Neuronal stem cell (in vitro differentiated cells): ENCODE measurements at regions not wholly inside any gene's neighbourhood (a gene's known extent, or its start where the extent isn't known, plus 50 kb on each side); places are given as distances from the start of the nearest gene placed in this dataset.

Experiments used
- DNase-seq: peaks from one replicate; pipeline ENCODE4 v3.0.0-alpha.2; 2013; ENCODE audit warnings: low spot score
- H2AFZ ChIP-seq: one replicate; pipeline ENCODE4 v1.6.1; 2013; ENCODE audit warnings: mild to moderate bottlenecking, low read length, inconsistent platforms
- H2AK5ac ChIP-seq: 2 replicates; pipeline ENCODE4 v1.6.1; 2013; ENCODE audit warnings: low read depth, mild to moderate bottlenecking, inconsistent platforms, low read length, moderate library complexity, mixed read lengths
- H2BK120ac ChIP-seq: 2 replicates; pipeline ENCODE4 v1.6.1; 2013; ENCODE audit warnings: low read depth, mild to moderate bottlenecking, inconsistent platforms, low read length, moderate library complexity, mixed read lengths
- H2BK12ac ChIP-seq: one replicate; pipeline ENCODE4 v1.6.1; 2013; ENCODE audit warnings: low read length, inconsistent platforms
- H2BK15ac ChIP-seq: 2 replicates; pipeline ENCODE4 v1.6.1; 2013; ENCODE audit warnings: mild to moderate bottlenecking, low read length, inconsistent platforms, mixed read lengths
- H2BK5ac ChIP-seq: one replicate; pipeline ENCODE4 v1.6.1; 2013; ENCODE audit warnings: inconsistent platforms, mild to moderate bottlenecking, low read length, moderate library complexity
- H3K14ac ChIP-seq: one replicate; pipeline ENCODE4 v1.6.1; 2013; ENCODE audit warnings: low read length, inconsistent platforms
- H3K18ac ChIP-seq: 2 replicates; pipeline ENCODE4 v1.6.1; 2013; ENCODE audit warnings: low read length, inconsistent platforms
- H3K23ac ChIP-seq: 2 replicates; pipeline ENCODE4 v1.6.1; 2013; ENCODE audit warnings: low read depth, mild to moderate bottlenecking, mixed read lengths, low read length, inconsistent platforms; ENCODE audit not compliant: poor library complexity
- H3K27ac ChIP-seq: replicated peaks from 3 replicates; pipeline ENCODE4 v1.5.1; 2013; ENCODE audit warnings: low read length, inconsistent platforms
- H3K27me3 ChIP-seq, 3 experiments: 2 replicates each; pipeline ENCODE4 v1.6.1; 2013; ENCODE audit warnings: low read length in 3 of 3, mild to moderate bottlenecking in 2 of 3, inconsistent platforms in 1 of 3, low read depth in 1 of 3, mixed read lengths in 1 of 3, moderate library complexity in 1 of 3; ENCODE audit not compliant: control insufficient read depth in 3 of 3, insufficient read depth in 3 of 3
- H3K36me3 ChIP-seq, 2 donors: replicated peaks in 1 of 2; 2 replicates each; pipeline ENCODE4 v1.6.1; 2013; ENCODE audit warnings: low read length in 2 of 2; ENCODE audit not compliant: control insufficient read depth in 2 of 2, insufficient read depth in 2 of 2
- H3K4ac ChIP-seq: 2 replicates; pipeline ENCODE4 v1.6.1; 2013; ENCODE audit warnings: inconsistent platforms, mild to moderate bottlenecking, low read length, moderate library complexity
- H3K4me1 ChIP-seq, 2 donors: 1 replicate in 1 of 2; 2 replicates in 1 of 2; pipeline ENCODE4 v1.6.1; 2013; ENCODE audit warnings: low read length in 2 of 2, low read depth in 1 of 2; ENCODE audit not compliant: control insufficient read depth in 2 of 2, insufficient read depth in 1 of 2
- H3K4me2 ChIP-seq: one replicate; pipeline ENCODE4 v1.6.1; 2013; ENCODE audit warnings: mild to moderate bottlenecking, low read length, inconsistent platforms; ENCODE audit not compliant: insufficient read depth, poor library complexity, severe bottlenecking
- H3K4me3 ChIP-seq, 2 donors: 2 replicates each; pipeline ENCODE4 v1.5.1; 2013; ENCODE audit warnings: low read length in 2 of 2, mild to moderate bottlenecking in 2 of 2, inconsistent platforms in 1 of 2, moderate library complexity in 1 of 2
- H3K79me1 ChIP-seq: one replicate; pipeline ENCODE4 v1.6.1; 2013; ENCODE audit warnings: low read depth, mild to moderate bottlenecking, inconsistent platforms, low read length, moderate library complexity
- H3K9ac ChIP-seq: one replicate; pipeline ENCODE4 v1.6.1; 2013; ENCODE audit warnings: mild to moderate bottlenecking, low read depth, low read length, inconsistent platforms; ENCODE audit not compliant: poor library complexity
- H3K9me3 ChIP-seq, 2 donors: replicated peaks in 1 of 2; 2 replicates each; pipeline versions ENCODE3 to v1.6.1; 2013; ENCODE audit warnings: low read length in 2 of 2, mild to moderate bottlenecking in 2 of 2, inconsistent platforms in 1 of 2, low read depth in 1 of 2, mixed read lengths in 1 of 2, moderate library complexity in 1 of 2; ENCODE audit not compliant: control insufficient read depth in 2 of 2, insufficient read depth in 1 of 2
- H4K8ac ChIP-seq: one replicate; pipeline ENCODE4 v1.6.1; 2013; ENCODE audit warnings: low read depth, mild to moderate bottlenecking, inconsistent platforms, low read length, moderate library complexity
- H4K91ac ChIP-seq: one replicate; pipeline ENCODE4 v1.6.1; 2013; ENCODE audit warnings: low read length, low read depth, mild to moderate bottlenecking, inconsistent platforms; ENCODE audit not compliant: poor library complexity
- WGBS, 2 donors: extraction: QIAGEN DNeasy Blood & Tissue Kit; methylation state at CpG; one replicate each; pipeline ENCODE4 v1.1.7; 2013; ENCODE audit warnings: missing lambda C conversion rate in 2 of 2, mixed read lengths in 1 of 2; ENCODE audit not compliant: insufficient read length in 2 of 2, insufficient replicate concordance in 1 of 2; ENCODE audit errors: extremely low coverage in 2 of 2; 5-methylcytosine and 5-hydroxymethylcytosine counted together

GRCh38 chr14:26180221-26180620, 417.6 kb downstream of the NOVA1 start:
- Histone ChIP-seq H3K27me3 (no peaks in the 10 kb centered on the region), H3K23ac (no peak overlapping the region), H3K79me1 (no peaks in the 10 kb centered on the region), H3K27ac (no peak overlapping the region), H3K4me1 (peaks cover 0 to 2% of the 10 kb centered on the region in 2 donors), H3K4ac (no peak overlapping the region), H3K18ac (no peak overlapping the region), H2BK120ac (no peak overlapping the region), H3K36me3 (no peaks in the 10 kb centered on the region), H3K14ac (no peak overlapping the region), H2AFZ (peak overlapping the region; percentile 42), H4K91ac (no peak overlapping the region), H3K9me3 (no peaks in the 10 kb centered on the region), H2BK15ac (no peak overlapping the region), H3K4me2 (no peak overlapping the region), H3K9ac (no peak overlapping the region), H2BK12ac (no peak overlapping the region), H3K4me3 (no peak overlapping the region), H2AK5ac (no peak overlapping the region), H4K8ac (no peak overlapping the region), H2BK5ac (no peak overlapping the region)
- no CpG with 5 or more reads among the region's 2 CpGs for whole genome bisulfite sequencing, 2 donors
- DNase-seq: no peak

GRCh38 chr14:26175658-26176057, 422.2 kb downstream of the NOVA1 start:
- no peak overlapping the region for H2BK15ac ChIP-seq
- H3K27me3 ChIP-seq: no peaks in the 10 kb centered on the region
- no peak overlapping the region for H3K14ac ChIP-seq
- no peak overlapping the region for H3K4me2 ChIP-seq
- no peak overlapping the region for H3K23ac ChIP-seq
- no peak overlapping the region for H2BK12ac ChIP-seq
- H4K8ac ChIP-seq: no peak overlapping the region
- no peaks in the 10 kb centered on the region for H3K9me3 ChIP-seq
- no peaks in the 10 kb centered on the region for H3K79me1 ChIP-seq
- H4K91ac ChIP-seq: no peak overlapping the region
- H2AK5ac ChIP-seq: no peak overlapping the region
- H3K4ac ChIP-seq: no peak overlapping the region
- no peaks in the 10 kb centered on the region for H3K36me3 ChIP-seq
- DNase-seq: no peak
- no peak overlapping the region for H3K9ac ChIP-seq
- no peak overlapping the region for H3K27ac ChIP-seq
- no peak overlapping the region for H2BK120ac ChIP-seq
- peak overlapping the region; percentile 89 for H2AFZ ChIP-seq
- H3K4me1 ChIP-seq: peaks cover 0 to 2% of the 10 kb centered on the region in 2 donors
- no peak overlapping the region for H2BK5ac ChIP-seq
- H3K18ac ChIP-seq: no peak overlapping the region
- no CpG with 5 or more reads among the region's 14 CpGs for WGBS, 2 donors
- H3K4me3 ChIP-seq: no peak overlapping the region

- H3K27me3 ChIP-seq: no peaks in the 10 kb centered on the region
- H3K14ac ChIP-seq: no peak overlapping the region
- H3K9ac ChIP-seq: no peak overlapping the region
- no peak overlapping the region for H3K4ac ChIP-seq
- no CpG with 5 or more reads among the region's 2 CpGs for WGBS, 2 donors
- H3K23ac ChIP-seq: no peak overlapping the region
- H3K27ac ChIP-seq: no peak overlapping the region
- no peak overlapping the region for H4K91ac ChIP-seq
- H2BK5ac ChIP-seq: no peak overlapping the region
- H3K9me3 ChIP-seq: no peaks in the 10 kb centered on the region
- DNase-seq: no peak
- peaks cover 0 to 2% of the 10 kb centered on the region in 2 donors for H3K4me1 ChIP-seq
- H3K4me2 ChIP-seq: no peak overlapping the region
- no peak overlapping the region for H2BK120ac ChIP-seq
- no peaks in the 10 kb centered on the region for H3K36me3 ChIP-seq
- no peak overlapping the region for H2AFZ ChIP-seq
- no peak overlapping the region for H2BK12ac ChIP-seq
- no peak overlapping the region for H2AK5ac ChIP-seq
- H3K4me3 ChIP-seq: no peak overlapping the region
- no peak overlapping the region for H4K8ac ChIP-seq
- H3K79me1 ChIP-seq: no peaks in the 10 kb centered on the region
- no peak overlapping the region for H3K18ac ChIP-seq
- no peak overlapping the region for H2BK15ac ChIP-seq
Observed at GRCh38 chr14:26174395-26174794, 423.4 kb downstream of the NOVA1 start.

DNA sequence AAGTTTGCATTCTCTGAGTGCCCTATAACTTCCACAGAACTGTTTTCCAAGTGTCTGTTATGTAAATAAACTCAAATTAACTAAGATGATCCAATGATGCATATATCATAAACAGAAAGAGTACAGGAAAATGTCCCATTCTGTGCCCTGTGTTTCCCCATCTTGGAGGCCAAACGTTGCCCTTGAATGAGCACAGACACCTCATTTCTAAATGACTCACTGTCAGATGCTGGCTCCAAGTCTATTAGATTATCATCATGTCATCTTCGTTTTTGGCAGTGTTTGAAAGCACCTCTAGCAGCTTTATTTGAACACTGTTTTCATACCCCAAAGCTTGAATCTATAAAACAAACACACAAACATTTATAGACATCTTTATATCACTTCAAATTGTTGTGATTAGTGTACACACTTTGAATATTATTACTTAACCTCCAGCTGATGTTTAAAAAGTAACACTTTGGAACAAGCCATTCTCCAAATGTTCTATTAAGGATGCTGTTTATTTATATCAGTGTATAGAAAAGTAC, 424.2 kb downstream of the NOVA1 start:
- peaks cover 0 to 2% of the 10 kb centered on the region in 2 donors for H3K4me1 ChIP-seq
- H2AFZ ChIP-seq: no peak overlapping the region
- no peak overlapping the region for H3K23ac ChIP-seq
- H3K4me2 ChIP-seq: no peak overlapping the region
- no peak overlapping the region for H4K8ac ChIP-seq
- no peak overlapping the region for H2BK12ac ChIP-seq
- H3K9me3 ChIP-seq: no peaks in the 10 kb centered on the region
- WGBS, 2 donors: no CpG with 5 or more reads among the region's 2 CpGs
- no peak overlapping the region for H4K91ac ChIP-seq
- no peak overlapping the region for H2BK120ac ChIP-seq
- no peak overlapping the region for H3K18ac ChIP-seq
- no peak overlapping the region for H3K4ac ChIP-seq
- H3K14ac ChIP-seq: no peak overlapping the region
- H2BK5ac ChIP-seq: no peak overlapping the region
- no peak for DNase-seq
- H3K27ac ChIP-seq: no peak overlapping the region
- no peak overlapping the region for H3K9ac ChIP-seq
- H3K27me3 ChIP-seq: no peaks in the 10 kb centered on the region
- H2AK5ac ChIP-seq: no peak overlapping the region
- no peak overlapping the region for H2BK15ac ChIP-seq
- H3K36me3 ChIP-seq: no peaks in the 10 kb centered on the region
- no peak overlapping the region for H3K4me3 ChIP-seq
- no peaks in the 10 kb centered on the region for H3K79me1 ChIP-seq
